SK-N-SH (cell line): ENCODE measurements at regions not wholly inside any gene's neighbourhood (a gene's known extent, or its start where the extent isn't known, plus 50 kb on each side); places are given as distances from the start of the nearest gene placed in this dataset.
"Not testable (repeated sequence)": the region's sequence is repeated elsewhere in the genome, so short reads cannot be mapped to it uniquely, and the experiment has no call there.

Source experiments
- CTCF ChIA-PET: fragments of 300-600, 350-600 bp; formaldehyde crosslinking; extraction: SDS; loops from one replicate; lab custom pipeline; 2021; lab: Yijun Ruan, JAX
- POLR2A ChIA-PET: fragments of 350-600 bp; sonication (Branson Sonifier 250); formaldehyde crosslinking; extraction: SDS; loops from one replicate; lab custom pipeline; 2020; ENCODE audit warnings: antibody characterized with exemption, inconsistent platforms; lab: Yijun Ruan, JAX
- DNase-seq: peaks from one replicate; pipeline ENCODE4 v3.0.0; 2012
- H2AFZ ChIP-seq: fragments of 200-600 bp; sonication (generic); 2 replicates; pipeline ENCODE4 v1.8.1; 2016; ENCODE audit warnings: antibody characterized with exemption, mild to moderate bottlenecking, low read depth
- H3F3A ChIP-seq: fragments of 200-600 bp; sonication (generic); replicated peaks from 2 replicates; pipeline ENCODE3; 2016; ENCODE audit warnings: antibody characterized with exemption, mild to moderate bottlenecking; ENCODE audit not compliant: insufficient read depth
- H3K27ac ChIP-seq, 2 experiments: fragments of 200-500 bp in 1 of 2; fragments of 200-600 bp in 1 of 2; sonication (Bioruptor generic) in 1 of 2; sonication (generic), shearing (Covaris generic) in 1 of 2; 2 replicates each; pipeline versions ENCODE4 v1.5.1 to v1.6.1; 2014 to 2016; ENCODE audit warnings: low read depth in 2 of 2, inconsistent platforms in 1 of 2, low read length in 1 of 2, mild to moderate bottlenecking in 1 of 2, mixed read lengths in 1 of 2
- H3K27me3 ChIP-seq: fragments of 200-600 bp; sonication (generic), shearing (Covaris generic); 2 replicates; pipeline ENCODE4 v1.6.1; 2016; ENCODE audit warnings: mixed run types; ENCODE audit not compliant: insufficient read depth
- H3K36me3 ChIP-seq, 2 experiments: fragments of 200-500 bp in 1 of 2; fragments of 200-600 bp in 1 of 2; sonication (Bioruptor generic) in 1 of 2; sonication (generic) in 1 of 2; replicated peaks in 1 of 2; 2 replicates each; pipeline versions ENCODE3 to v1.5.1; 2014 to 2016; ENCODE audit warnings: low read length in 1 of 2, mild to moderate bottlenecking in 1 of 2; ENCODE audit not compliant: insufficient read depth in 2 of 2, control insufficient read depth in 1 of 2
- H3K4me1 ChIP-seq, 2 experiments: fragments of 200-500 bp in 1 of 2; fragments of 200-600 bp in 1 of 2; sonication (Bioruptor generic) in 1 of 2; sonication (generic), shearing (Covaris generic) in 1 of 2; 2 replicates each; pipeline versions ENCODE4 v1.5.1 to v1.6.1; 2014 to 2016; ENCODE audit warnings: low read depth in 1 of 2, low read length in 1 of 2, mixed run types in 1 of 2; ENCODE audit not compliant: insufficient read depth in 2 of 2, control insufficient read depth in 1 of 2
- H3K4me2 ChIP-seq: fragments of 200-600 bp; sonication (generic), shearing (Covaris generic); 2 replicates; pipeline ENCODE4 v1.6.1; 2017; ENCODE audit warnings: mixed run types
- H3K4me3 ChIP-seq, 2 experiments: fragments of 200-500 bp in 1 of 2; fragments of 200-600 bp in 1 of 2; sonication (Bioruptor generic) in 1 of 2; sonication (generic), shearing (Covaris generic) in 1 of 2; 2 replicates each; pipeline versions ENCODE4 v1.5.1 to v1.8.1; 2014 to 2016; ENCODE audit warnings: low read depth in 2 of 2, inconsistent platforms in 1 of 2, low read length in 1 of 2, mild to moderate bottlenecking in 1 of 2, mixed read lengths in 1 of 2, moderate library complexity in 1 of 2
- H3K79me2 ChIP-seq: fragments of 200-600 bp; sonication (generic); 2 replicates; pipeline ENCODE4 v1.8.1; 2017; ENCODE audit warnings: mild to moderate bottlenecking; ENCODE audit not compliant: insufficient read depth
- H3K9ac ChIP-seq: fragments of 200-600 bp; sonication (generic); 2 replicates; pipeline ENCODE4 v1.6.1; 2017; ENCODE audit warnings: mixed run types
- H3K9me2 ChIP-seq: fragments of 200-600 bp; sonication (generic); 2 replicates; pipeline ENCODE4 v1.6.1; 2017; ENCODE audit warnings: mixed run types
- H3K9me3 ChIP-seq: fragments of 200-600 bp; sonication (generic); 2 replicates; pipeline ENCODE4 v1.6.1; 2017; ENCODE audit warnings: mixed run types, mild to moderate bottlenecking, moderate library complexity
- H4K20me1 ChIP-seq: fragments of 200-600 bp; sonication (generic); 2 replicates; pipeline ENCODE4 v1.6.1; 2017; ENCODE audit warnings: mild to moderate bottlenecking, mixed run types; ENCODE audit not compliant: insufficient read depth
- CHD2 ChIP-seq: fragments of 150-350 bp; IDR thresholded peaks from 2 replicates; pipeline ENCODE4 v1.6.1; 2018; ENCODE audit warnings: low read length; ENCODE audit not compliant: partially characterized antibody
- FOSL2 ChIP-seq: IDR thresholded peaks from 2 replicates; pipeline ENCODE4 v1.4.0; 2012; ENCODE audit warnings: low read depth, mild to moderate bottlenecking, moderate library complexity, borderline replicate concordance
- MAX ChIP-seq: IDR thresholded peaks from 2 replicates; pipeline ENCODE4 v1.4.0; 2012; ENCODE audit warnings: low read depth
- TAF1 ChIP-seq: IDR thresholded peaks from 2 replicates; pipeline ENCODE4 v1.6.1; 2012; ENCODE audit warnings: low read depth, mild to moderate bottlenecking, low read length, moderate library complexity, borderline replicate concordance
- WGBS: methylation state at CpG from one replicate; pipeline ENCODE4 v1.1.6; 2017; ENCODE audit warnings: low lambda C conversion rate; 5-methylcytosine and 5-hydroxymethylcytosine counted together
- TF ChIP-seq, protein P1 (sequence below): IDR thresholded peaks from 2 replicates; pipeline ENCODE4 v1.4.0; 2012; ENCODE audit warnings: low read depth, borderline replicate concordance

- TF ChIP-seq MAX, result no peak
- TF ChIP-seq, protein P1, sequence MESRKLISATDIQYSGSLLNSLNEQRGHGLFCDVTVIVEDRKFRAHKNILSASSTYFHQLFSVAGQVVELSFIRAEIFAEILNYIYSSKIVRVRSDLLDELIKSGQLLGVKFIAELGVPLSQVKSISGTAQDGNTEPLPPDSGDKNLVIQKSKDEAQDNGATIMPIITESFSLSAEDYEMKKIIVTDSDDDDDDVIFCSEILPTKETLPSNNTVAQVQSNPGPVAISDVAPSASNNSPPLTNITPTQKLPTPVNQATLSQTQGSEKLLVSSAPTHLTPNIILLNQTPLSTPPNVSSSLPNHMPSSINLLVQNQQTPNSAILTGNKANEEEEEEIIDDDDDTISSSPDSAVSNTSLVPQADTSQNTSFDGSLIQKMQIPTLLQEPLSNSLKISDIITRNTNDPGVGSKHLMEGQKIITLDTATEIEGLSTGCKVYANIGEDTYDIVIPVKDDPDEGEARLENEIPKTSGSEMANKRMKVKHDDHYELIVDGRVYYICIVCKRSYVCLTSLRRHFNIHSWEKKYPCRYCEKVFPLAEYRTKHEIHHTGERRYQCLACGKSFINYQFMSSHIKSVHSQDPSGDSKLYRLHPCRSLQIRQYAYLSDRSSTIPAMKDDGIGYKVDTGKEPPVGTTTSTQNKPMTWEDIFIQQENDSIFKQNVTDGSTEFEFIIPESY, result no peak
These were observed 335.8 kb downstream of the FAT4 start (continued) for GRCh38 chr4:125650557-125650956.

GRCh38 chr4:125651707-125652357 lies 337.1 kb downstream of the FAT4 start:
- H3K9ac ChIP-seq, H3K4me1 ChIP-seq, CTCF ChIA-PET, H3K9me2 ChIP-seq, POLR2A ChIA-PET, H3K27me3 ChIP-seq, H2AFZ ChIP-seq, H3K4me3 ChIP-seq, H3K4me2 ChIP-seq, H3F3A ChIP-seq, H3K9me3 ChIP-seq, H3K79me2 ChIP-seq, H4K20me1 ChIP-seq, H3K27ac ChIP-seq, H3K36me3 ChIP-seq, DNase-seq: not testable (repeated sequence)
- 87% methylated on average over 23 of the region's 33 CpGs for WGBS

- H3K4me2 ChIP-seq, result no peak overlapping the region
- POLR2A ChIA-PET, result no interaction called here
- no peaks in the 10 kb centered on the region for H3K27me3 ChIP-seq
- CTCF ChIA-PET, result interaction anchor here (1.6 kb wide), 1 partner anchor 10 kb away, joined by 4 read pairs; no protein-coding TSS in a partner anchor
- no peaks in the 10 kb centered on the region for H3K9me2 ChIP-seq
- no peaks in the 10 kb centered on the region for H3K4me1 ChIP-seq
- H4K20me1 ChIP-seq, result no peaks in the 10 kb centered on the region
- H3K27ac ChIP-seq, result no peak overlapping the region
- H3K36me3 ChIP-seq, result no peaks in the 10 kb centered on the region
- H3K9ac ChIP-seq, result no peak overlapping the region
- TF ChIP-seq FOSL2 (no peak), TAF1 (no peak), CHD2 (no peak)
- H3K9me3 ChIP-seq, result no peaks in the 10 kb centered on the region
- no peaks in the 10 kb centered on the region for H3F3A ChIP-seq
- no peak overlapping the region for H2AFZ ChIP-seq
- no peak overlapping the region for H3K4me3 ChIP-seq
- no peak for DNase-seq
- H3K79me2 ChIP-seq, result no peaks in the 10 kb centered on the region
These were observed 344.0 kb downstream of the FAT4 start for GRCh38 chr4:125658773-125659172.
